BLaER1 (cell line): ENCODE measurements at regions not wholly inside any gene's neighbourhood (a gene's known extent, or its start where the extent isn't known, plus 50 kb on each side); places are given as distances from the start of the nearest gene placed in this dataset.
"Not testable (repeated sequence)": the region's sequence is repeated elsewhere in the genome, so short reads cannot be mapped to it uniquely, and the experiment has no call there.

Experiments
- H3K27ac ChIP-seq: shearing (Covaris generic); formaldehyde crosslinking; 2 replicates; pipeline ENCODE4 v1.8.1; 2022
- H3K27me3 ChIP-seq: shearing (Covaris generic); formaldehyde crosslinking; 2 replicates; pipeline ENCODE4 v1.8.1; 2022
- H3K36me3 ChIP-seq: shearing (Covaris generic); formaldehyde crosslinking; 2 replicates; pipeline ENCODE4 v1.8.1; 2022
- H3K4me1 ChIP-seq: shearing (Covaris generic); formaldehyde crosslinking; 2 replicates; pipeline ENCODE4 v1.8.1; 2022
- H3K4me2 ChIP-seq: shearing (Covaris generic); formaldehyde crosslinking; 2 replicates; pipeline ENCODE4 v1.8.1; 2022
- H3K4me3 ChIP-seq: shearing (Covaris generic); formaldehyde crosslinking; 2 replicates; pipeline ENCODE4 v1.8.1; 2022
- H3K9ac ChIP-seq: shearing (Covaris generic); formaldehyde crosslinking; 2 replicates; pipeline ENCODE4 v1.8.1; 2022
- H3K9me3 ChIP-seq: shearing (Covaris generic); formaldehyde crosslinking; 2 replicates; pipeline ENCODE4 v1.8.1; 2022
- H4K20me1 ChIP-seq: shearing (Covaris generic); formaldehyde crosslinking; 2 replicates; pipeline ENCODE4 v1.8.1; 2022
- Cebpa-rat ChIP-seq: shearing (Covaris generic); IDR thresholded peaks from 2 replicates; pipeline ENCODE4 v1.8.1; 2022

- Histone ChIP-seq H3K27me3 (no peaks in the 10 kb centered on the region), H3K9me3 (no peaks in the 10 kb centered on the region), H3K9ac (no peak overlapping the region), H3K4me1 (no peaks in the 10 kb centered on the region), H4K20me1 (no peaks in the 10 kb centered on the region), H3K4me2 (no peak overlapping the region), H3K36me3 (no peaks in the 10 kb centered on the region), H3K27ac (no peak overlapping the region), H3K4me3 (no peak overlapping the region)
- TF ChIP-seq Cebpa-rat, result no peak
Measured at GRCh38 chr5:23412515-23412914, 94.9 kb upstream of the PRDM9 start.

DNA sequence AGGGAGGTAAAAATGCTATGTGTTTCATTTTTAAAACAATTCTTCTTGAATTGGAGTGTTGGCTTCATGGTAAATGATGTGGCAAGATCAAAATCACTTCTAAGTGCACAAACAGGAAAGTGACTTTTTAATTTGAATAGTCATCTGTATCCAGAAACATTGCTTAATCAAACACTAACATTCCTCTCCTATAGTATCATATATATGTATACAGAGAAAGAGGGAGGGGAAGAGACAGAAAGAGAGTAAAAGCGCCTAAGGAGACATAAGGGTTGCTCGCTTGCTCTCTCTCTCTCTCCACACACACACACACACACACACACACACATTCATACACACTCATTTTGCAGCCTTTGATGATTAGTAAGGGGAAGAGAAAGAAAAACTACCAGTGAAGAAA, 95.4 kb upstream of the PRDM9 start:
- Histone ChIP-seq H3K27ac (no peak overlapping the region), H3K4me3 (no peak overlapping the region), H3K36me3 (no peaks in the 10 kb centered on the region), H3K9ac (no peak overlapping the region), H3K4me1 (no peaks in the 10 kb centered on the region), H3K4me2 (no peak overlapping the region), H3K9me3 (no peaks in the 10 kb centered on the region), H3K27me3 (no peaks in the 10 kb centered on the region), H4K20me1 (no peaks in the 10 kb centered on the region)
- TF ChIP-seq Cebpa-rat, result no peak

GRCh38 chr5:23411200-23411599, 96.2 kb upstream of the PRDM9 start:
- TF ChIP-seq Cebpa-rat, result no peak
- no peaks in the 10 kb centered on the region for H3K36me3 ChIP-seq
- H3K9ac ChIP-seq, result no peak overlapping the region
- no peak overlapping the region for H3K4me2 ChIP-seq
- no peak overlapping the region for H3K4me3 ChIP-seq
- no peaks in the 10 kb centered on the region for H3K9me3 ChIP-seq
- no peaks in the 10 kb centered on the region for H3K4me1 ChIP-seq
- H3K27me3 ChIP-seq, result no peaks in the 10 kb centered on the region
- no peak overlapping the region for H3K27ac ChIP-seq
- no peaks in the 10 kb centered on the region for H4K20me1 ChIP-seq

- not testable (repeated sequence) for H3K9me3 ChIP-seq, H3K36me3 ChIP-seq, H3K4me1 ChIP-seq, H3K4me2 ChIP-seq, H3K4me3 ChIP-seq, H3K27ac ChIP-seq, H4K20me1 ChIP-seq, H3K27me3 ChIP-seq, H3K9ac ChIP-seq
Measured at GRCh38 chr5:23410775-23411174, 96.6 kb upstream of the PRDM9 start.

DNA sequence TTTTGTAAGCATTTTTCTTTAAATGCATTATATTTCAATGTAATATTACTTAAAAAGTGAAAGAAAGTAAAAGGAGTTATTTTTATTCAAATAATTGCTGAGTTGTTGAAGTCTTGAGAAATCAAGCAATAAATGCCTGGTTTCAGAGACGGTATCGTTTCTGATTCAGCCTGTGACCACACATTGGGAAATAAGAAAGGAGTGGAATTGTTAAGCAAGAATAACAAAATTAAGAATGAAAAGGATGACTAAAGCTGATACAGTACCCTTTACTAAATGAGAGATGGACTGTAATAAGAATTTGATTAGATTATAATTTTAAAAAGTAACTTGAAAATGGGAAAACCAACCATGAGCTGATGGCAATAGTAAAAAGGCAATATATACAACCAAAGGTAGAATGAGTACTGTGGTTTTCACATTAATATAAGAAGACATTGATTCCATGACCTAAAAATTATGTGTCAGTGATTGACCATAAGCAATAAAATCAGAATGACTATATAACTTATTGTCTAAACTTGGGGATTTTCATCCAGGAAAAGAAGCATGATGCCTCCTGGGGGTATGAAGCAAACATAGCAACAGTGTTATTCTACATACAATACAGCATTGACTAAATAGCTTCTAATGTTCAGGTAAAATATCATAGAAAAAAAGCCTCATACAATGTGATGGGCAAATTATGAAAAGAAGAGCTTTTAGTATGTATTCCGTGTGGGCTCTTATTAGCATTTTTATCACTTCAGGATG, 101.9 kb upstream of the PRDM9 start:
- no peaks in the 10 kb centered on the region for H3K36me3 ChIP-seq
- no peak overlapping the region for H3K4me2 ChIP-seq
- H3K9ac ChIP-seq, result no peak overlapping the region
- no peak for TF ChIP-seq Cebpa-rat
- no peaks in the 10 kb centered on the region for H4K20me1 ChIP-seq
- no peaks in the 10 kb centered on the region for H3K4me1 ChIP-seq
- H3K27ac ChIP-seq, result no peak overlapping the region
- no peaks in the 10 kb centered on the region for H3K27me3 ChIP-seq
- H3K4me3 ChIP-seq, result no peak overlapping the region
- H3K9me3 ChIP-seq, result no peaks in the 10 kb centered on the region

GRCh38 chr5:23402585-23402984, 104.8 kb upstream of the PRDM9 start:
- Histone ChIP-seq H3K4me2 (no peak overlapping the region), H3K27me3 (no peaks in the 10 kb centered on the region), H4K20me1 (no peaks in the 10 kb centered on the region), H3K9me3 (no peaks in the 10 kb centered on the region), H3K4me3 (no peak overlapping the region), H3K4me1 (no peaks in the 10 kb centered on the region), H3K36me3 (no peaks in the 10 kb centered on the region), H3K9ac (no peak overlapping the region), H3K27ac (no peak overlapping the region)
- TF ChIP-seq Cebpa-rat, result no peak

GRCh38 chr5:23400951-23401350, 106.5 kb upstream of the PRDM9 start:
- Histone ChIP-seq H3K4me3 (no peak overlapping the region), H4K20me1 (no peaks in the 10 kb centered on the region), H3K36me3 (no peaks in the 10 kb centered on the region), H3K9me3 (no peaks in the 10 kb centered on the region), H3K4me1 (no peaks in the 10 kb centered on the region), H3K4me2 (no peak overlapping the region), H3K27ac (no peak overlapping the region), H3K9ac (no peak overlapping the region), H3K27me3 (no peaks in the 10 kb centered on the region)
- no peak for TF ChIP-seq Cebpa-rat

- Histone ChIP-seq H3K27me3 (no peaks in the 10 kb centered on the region), H4K20me1 (no peaks in the 10 kb centered on the region), H3K9me3 (no peaks in the 10 kb centered on the region), H3K36me3 (no peaks in the 10 kb centered on the region), H3K9ac (no peak overlapping the region), H3K4me3 (no peak overlapping the region), H3K27ac (no peak overlapping the region), H3K4me1 (no peaks in the 10 kb centered on the region), H3K4me2 (no peak overlapping the region)
- TF ChIP-seq Cebpa-rat, result no peak
Measured at GRCh38 chr5:23396346-23396745, 111.1 kb upstream of the PRDM9 start.

DNA sequence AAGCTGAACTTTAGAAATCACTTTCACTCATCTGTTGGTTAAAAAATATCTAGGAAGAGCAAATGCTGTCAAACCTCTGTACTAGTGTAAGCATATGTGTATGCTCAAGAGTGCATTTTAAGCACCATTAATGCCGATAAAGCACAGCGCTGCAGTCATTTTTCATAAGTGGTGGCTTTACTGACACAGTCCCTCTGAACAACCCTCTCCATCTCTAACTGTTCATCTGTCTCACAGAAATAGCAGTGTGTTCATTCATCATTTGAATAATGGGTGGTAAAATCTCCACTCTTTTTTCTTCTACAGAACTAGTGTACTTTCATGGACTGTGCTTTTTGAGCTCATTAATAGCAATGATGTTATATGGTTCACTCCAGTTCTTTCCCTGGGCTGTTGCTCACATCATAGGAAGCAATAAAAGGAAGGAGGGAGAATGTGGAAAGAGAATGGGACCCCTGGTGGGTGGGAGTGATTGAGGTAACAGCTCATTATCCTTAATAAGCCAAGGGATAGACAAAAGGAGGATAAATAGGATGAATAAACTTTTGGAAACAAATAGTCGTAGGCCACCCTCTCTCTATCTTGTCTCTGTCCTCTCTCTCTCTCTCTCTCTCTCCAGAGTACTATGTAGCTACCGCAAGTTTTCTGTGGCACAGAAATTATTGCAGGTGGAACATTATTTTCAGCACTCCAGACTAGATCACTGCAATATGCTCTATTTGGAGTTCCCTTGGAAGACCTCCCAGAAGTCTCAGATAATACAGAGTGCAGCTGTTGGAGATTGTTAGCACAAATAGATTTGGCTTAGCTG, 117.9 kb upstream of the PRDM9 start:
- no peak for TF ChIP-seq Cebpa-rat
- H3K9ac ChIP-seq, result no peak overlapping the region
- H3K4me3 ChIP-seq, result no peak overlapping the region

GRCh38 chr5:23385036-23385435, 122.4 kb upstream of the PRDM9 start:
- no peaks in the 10 kb centered on the region for H3K36me3 ChIP-seq
- H4K20me1 ChIP-seq, result no peaks in the 10 kb centered on the region
- H3K4me3 ChIP-seq, result no peak overlapping the region
- no peak overlapping the region for H3K4me2 ChIP-seq
- H3K27me3 ChIP-seq, result no peaks in the 10 kb centered on the region
- no peak overlapping the region for H3K9ac ChIP-seq
- no peak for TF ChIP-seq Cebpa-rat
- no peaks in the 10 kb centered on the region for H3K4me1 ChIP-seq
- no peak overlapping the region for H3K27ac ChIP-seq
- H3K9me3 ChIP-seq, result no peaks in the 10 kb centered on the region

More for the DNA sequence above, 117.9 kb upstream of the PRDM9 start:
- no peaks in the 10 kb centered on the region for H3K27me3 ChIP-seq
- H3K9me3 ChIP-seq, result no peaks in the 10 kb centered on the region
- no peaks in the 10 kb centered on the region for H4K20me1 ChIP-seq
- H3K4me2 ChIP-seq, result no peak overlapping the region
- H3K36me3 ChIP-seq, result no peaks in the 10 kb centered on the region
- H3K27ac ChIP-seq, result no peak overlapping the region
- H3K4me1 ChIP-seq, result no peaks in the 10 kb centered on the region
